PFSK-1 (cell line): ENCODE measurements at regions not wholly inside any gene's neighbourhood (a gene's known extent, or its start where the extent isn't known, plus 50 kb on each side); places are given as distances from the start of the nearest gene placed in this dataset.

Source experiments
- POLR2AphosphoS5 ChIP-seq: IDR thresholded peaks from 2 replicates; pipeline ENCODE4 v1.6.1; 2012; ENCODE audit warnings: low read depth, mild to moderate bottlenecking, control low read depth, low read length, moderate library complexity
- TF ChIP-seq, protein P1 (sequence below), 2 experiments: IDR thresholded peaks; 2 replicates each; pipeline versions ENCODE4 v1.6.1 to v1.8.0; 2011 to 2012; ENCODE audit warnings: low read depth in 2 of 2, low read length in 2 of 2, control low read depth in 1 of 2, inconsistent platforms in 1 of 2, mild to moderate bottlenecking in 1 of 2, moderate library complexity in 1 of 2; ENCODE audit not compliant: insufficient read depth in 1 of 2

DNA sequence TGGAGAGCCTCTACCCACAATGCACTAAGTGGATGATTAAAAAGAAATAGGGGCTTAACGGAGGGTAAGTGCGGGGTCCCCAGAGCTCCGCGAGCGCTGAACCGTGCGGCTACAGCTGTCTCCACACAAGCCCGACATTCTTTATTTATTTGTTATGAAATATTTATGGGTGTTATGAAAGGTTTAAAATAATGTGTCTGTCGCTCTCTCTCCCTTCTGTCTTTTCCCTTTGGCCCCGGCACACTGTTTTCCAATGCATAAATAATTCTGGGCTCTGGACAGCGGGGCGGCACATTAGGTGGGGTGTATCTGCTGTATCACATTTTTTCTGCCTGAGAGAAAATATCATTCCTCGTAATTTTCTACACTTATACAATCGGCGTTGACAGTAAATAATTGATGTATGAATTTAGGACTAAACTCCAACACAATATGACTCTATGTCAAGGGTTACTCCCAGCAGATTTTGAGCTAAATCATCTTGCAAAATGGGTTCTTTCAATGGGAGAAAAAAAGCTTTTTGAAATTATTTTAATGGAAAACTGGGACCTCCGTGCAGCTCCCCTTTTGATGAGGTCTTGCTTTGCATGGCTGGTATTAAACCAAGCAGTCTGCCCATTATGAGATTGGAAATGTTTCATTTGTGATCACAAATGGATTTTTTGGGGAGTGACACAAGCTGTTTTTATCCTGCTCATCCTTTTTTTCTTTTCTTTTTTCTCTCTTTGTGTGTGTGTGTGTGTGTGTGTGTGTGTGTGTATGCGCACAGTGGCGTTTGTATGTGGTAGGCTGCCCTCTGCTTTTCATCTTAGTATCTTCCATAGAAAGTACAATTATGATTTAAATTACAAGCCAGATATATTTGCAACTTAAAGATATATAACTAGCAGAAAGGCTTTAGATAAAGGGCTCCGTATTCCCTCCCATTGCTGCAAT is 370.6 kb upstream of the IRX4 start:
- TF ChIP-seq, protein P1, sequence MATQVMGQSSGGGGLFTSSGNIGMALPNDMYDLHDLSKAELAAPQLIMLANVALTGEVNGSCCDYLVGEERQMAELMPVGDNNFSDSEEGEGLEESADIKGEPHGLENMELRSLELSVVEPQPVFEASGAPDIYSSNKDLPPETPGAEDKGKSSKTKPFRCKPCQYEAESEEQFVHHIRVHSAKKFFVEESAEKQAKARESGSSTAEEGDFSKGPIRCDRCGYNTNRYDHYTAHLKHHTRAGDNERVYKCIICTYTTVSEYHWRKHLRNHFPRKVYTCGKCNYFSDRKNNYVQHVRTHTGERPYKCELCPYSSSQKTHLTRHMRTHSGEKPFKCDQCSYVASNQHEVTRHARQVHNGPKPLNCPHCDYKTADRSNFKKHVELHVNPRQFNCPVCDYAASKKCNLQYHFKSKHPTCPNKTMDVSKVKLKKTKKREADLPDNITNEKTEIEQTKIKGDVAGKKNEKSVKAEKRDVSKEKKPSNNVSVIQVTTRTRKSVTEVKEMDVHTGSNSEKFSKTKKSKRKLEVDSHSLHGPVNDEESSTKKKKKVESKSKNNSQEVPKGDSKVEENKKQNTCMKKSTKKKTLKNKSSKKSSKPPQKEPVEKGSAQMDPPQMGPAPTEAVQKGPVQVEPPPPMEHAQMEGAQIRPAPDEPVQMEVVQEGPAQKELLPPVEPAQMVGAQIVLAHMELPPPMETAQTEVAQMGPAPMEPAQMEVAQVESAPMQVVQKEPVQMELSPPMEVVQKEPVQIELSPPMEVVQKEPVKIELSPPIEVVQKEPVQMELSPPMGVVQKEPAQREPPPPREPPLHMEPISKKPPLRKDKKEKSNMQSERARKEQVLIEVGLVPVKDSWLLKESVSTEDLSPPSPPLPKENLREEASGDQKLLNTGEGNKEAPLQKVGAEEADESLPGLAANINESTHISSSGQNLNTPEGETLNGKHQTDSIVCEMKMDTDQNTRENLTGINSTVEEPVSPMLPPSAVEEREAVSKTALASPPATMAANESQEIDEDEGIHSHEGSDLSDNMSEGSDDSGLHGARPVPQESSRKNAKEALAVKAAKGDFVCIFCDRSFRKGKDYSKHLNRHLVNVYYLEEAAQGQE (IDR thresholded peaks at IDR 0.05; ENCODE audit: insufficient read depth in 1 of 2, low read depth in 2 of 2, low read length in 2 of 2): no peak
- TF ChIP-seq POLR2AphosphoS5: no peak
